Left lung (tissue), 4 donors: ENCODE measurements at regions not wholly inside any gene's neighbourhood (a gene's known extent, or its start where the extent isn't known, plus 50 kb on each side); places are given as distances from the start of the nearest gene placed in this dataset.

Source experiments
- ATAC-seq: fragments of 200-7000 bp; cut with Tn5 transposase; one replicate; pipeline ENCODE4 v1.9.1; 2020; ENCODE audit warnings: moderate library complexity
- DNase-seq, 4 donors: peaks; one replicate each; pipeline ENCODE4 v3.0.0-alpha.2; 2013 to 2020
- H3K27ac ChIP-seq, 2 donors: fragments of 200-600 bp; sonication (generic) in 1 of 2; one replicate each; pipeline versions ENCODE4 v1.5.0 to v1.8.0; 2020 to 2021
- H3K27me3 ChIP-seq, 2 donors: fragments of 200-600 bp; sonication (generic) in 1 of 2; one replicate each; pipeline versions ENCODE4 v1.5.0 to v1.8.0; 2020 to 2021
- H3K36me3 ChIP-seq, 2 donors: fragments of 200-600 bp; sonication (generic) in 1 of 2; one replicate each; pipeline versions ENCODE4 v1.5.0 to v1.8.0; 2020 to 2021
- H3K4me1 ChIP-seq, 2 donors: fragments of 200-600 bp; one replicate each; pipeline ENCODE4 v1.8.0; 2021
- H3K4me3 ChIP-seq, 2 donors: fragments of 200-600 bp; sonication (generic) in 1 of 2; one replicate each; pipeline versions ENCODE4 v1.5.0 to v1.8.0; 2020 to 2021; ENCODE audit warnings: mild to moderate bottlenecking in 1 of 2
- H3K9me3 ChIP-seq, 2 donors: fragments of 200-600 bp; sonication (generic) in 1 of 2; one replicate each; pipeline versions ENCODE4 v1.5.0 to v1.8.0; 2020 to 2021
- CTCF ChIP-seq, 2 donors: fragments of 200-600 bp; sonication (generic) in 1 of 2; IDR thresholded peaks; one replicate each; pipeline versions ENCODE4 v1.5.0 to v1.8.0; 2021; ENCODE audit warnings: antibody characterized with exemption in 2 of 2
- intact Hi-C, 2 donors: fragments of 100-400 bp; cut with DNase I; formaldehyde crosslinking; loops; one replicate each; pipeline versions ENCODE4 v1.11.2 to v1.14.2; 2022
- donor health status: DM: no; HTN: yes; CAD: no.
- donor health status: DM: no; HTN: no; CAD: no.

GRCh38 chr5:58380655-58381054 lies 79.2 kb downstream of the PLK2 start:
- Histone ChIP-seq H3K4me3 (no peak overlapping the region), H3K9me3 (peaks cover 0 to 40% of the 10 kb centered on the region in 2 donors), H3K27me3 (no peaks in the 10 kb centered on the region), H3K36me3 (no peaks in the 10 kb centered on the region), H3K27ac (no peak overlapping the region), H3K4me1 (no peaks in the 10 kb centered on the region)
- no peak for ATAC-seq
- TF ChIP-seq CTCF (IDR thresholded peaks at IDR 0.05): no peak
- intact Hi-C loops: no loop called here
- no peak for DNase-seq

- H3K4me1 ChIP-seq: no peaks in the 10 kb centered on the region
- no peak for TF ChIP-seq CTCF (IDR thresholded peaks at IDR 0.05)
- H3K36me3 ChIP-seq: no peaks in the 10 kb centered on the region
- H3K27ac ChIP-seq: no peak overlapping the region
- DNase-seq (no peak), ATAC-seq (no peak)
- H3K27me3 ChIP-seq: no peaks in the 10 kb centered on the region
- intact Hi-C loops: no loop called here
- H3K9me3 ChIP-seq: peaks cover 0 to 40% of the 10 kb centered on the region in 2 donors
- H3K4me3 ChIP-seq: no peak overlapping the region
Measured at GRCh38 chr5:58378613-58379390, 81.1 kb downstream of the PLK2 start.

GRCh38 chr5:58370606-58371005 lies 89.3 kb downstream of the PLK2 start:
- Histone ChIP-seq H3K36me3 (no peaks in the 10 kb centered on the region), H3K4me3 (no peak overlapping the region), H3K27me3 (no peaks in the 10 kb centered on the region), H3K27ac (no peak overlapping the region), H3K4me1 (no peaks in the 10 kb centered on the region), H3K9me3 (no peaks in the 10 kb centered on the region)
- ATAC-seq (no peak), DNase-seq (no peak)
- TF ChIP-seq CTCF (IDR thresholded peaks at IDR 0.05): no peak
- intact Hi-C loops: no loop called here

- no peak for TF ChIP-seq CTCF (IDR thresholded peaks at IDR 0.05)
- no peaks in the 10 kb centered on the region for H3K9me3 ChIP-seq
- H3K27me3 ChIP-seq: no peaks in the 10 kb centered on the region
- no peaks in the 10 kb centered on the region for H3K4me1 ChIP-seq
- no peak overlapping the region for H3K27ac ChIP-seq
- ATAC-seq (no peak), DNase-seq (no peak)
- no peak overlapping the region for H3K4me3 ChIP-seq
- H3K36me3 ChIP-seq: no peaks in the 10 kb centered on the region
- intact Hi-C loops: no loop called here
Measured at GRCh38 chr5:58369513-58370190, 90.2 kb downstream of the PLK2 start.

GRCh38 chr5:58366461-58366860 lies 93.4 kb downstream of the PLK2 start:
- H3K4me1 ChIP-seq: no peaks in the 10 kb centered on the region
- peak in 2 of 4 donors; percentile 16 to 31 for DNase-seq
- no peak overlapping the region for H3K27ac ChIP-seq
- no peak for TF ChIP-seq CTCF (IDR thresholded peaks at IDR 0.05)
- ATAC-seq: peak; percentile 95
- H3K36me3 ChIP-seq: no peaks in the 10 kb centered on the region
- no peaks in the 10 kb centered on the region for H3K27me3 ChIP-seq
- no peaks in the 10 kb centered on the region for H3K9me3 ChIP-seq
- intact Hi-C loops: no loop called here
- no peak overlapping the region for H3K4me3 ChIP-seq
